Mucosa of descending colon (tissue), 3 donors: ENCODE measurements at regions not wholly inside any gene's neighbourhood (a gene's known extent, or its start where the extent isn't known, plus 50 kb on each side); places are given as distances from the start of the nearest gene placed in this dataset.

ENCODE experiments used
- ATAC-seq: fragments of 200-7000 bp; cut with Tn5 transposase; one replicate; pipeline ENCODE4 v1.9.1; 2020; ENCODE audit warnings: mild to moderate bottlenecking, moderate library complexity
- DNase-seq, 3 donors: peaks; one replicate each; pipeline ENCODE4 v3.0.0-alpha.2; 2020
- H3K36me3 ChIP-seq: fragments of 200-600 bp; one replicate; pipeline ENCODE4 v1.8.0; 2021; ENCODE audit warnings: low read depth, mild to moderate bottlenecking
- H3K4me1 ChIP-seq: fragments of 200-600 bp; one replicate; pipeline ENCODE4 v1.8.0; 2021; ENCODE audit warnings: low read depth, mild to moderate bottlenecking
- H3K4me3 ChIP-seq: fragments of 200-600 bp; one replicate; pipeline ENCODE4 v1.8.0; 2021; ENCODE audit warnings: mild to moderate bottlenecking
- H3K9me3 ChIP-seq: fragments of 200-600 bp; one replicate; pipeline ENCODE4 v1.8.0; 2021; ENCODE audit warnings: mild to moderate bottlenecking
- intact Hi-C, 2 donors: fragments of 100-400 bp; cut with DNase I in 1 of 2; cut with micrococcal nuclease in 1 of 2; formaldehyde crosslinking; loops; one replicate each; pipeline versions ENCODE4 v1.11.0 to v1.11.1; 2022; cut with DNase I, micrococcal nuclease
- TF ChIP-seq, protein P1 (sequence below): fragments of 200-600 bp; IDR thresholded peaks from one replicate; pipeline ENCODE4 v1.8.0; 2022; ENCODE audit warnings: antibody characterized with exemption, mild to moderate bottlenecking
- donor health status: DM: no; HTN: no; CAD: no; lungs with moderate emphysema.
- donor health status: DM: no; HTN: no; CAD: no.
- donor health status: DM: no; HTN: yes; CAD: no.

DNA sequence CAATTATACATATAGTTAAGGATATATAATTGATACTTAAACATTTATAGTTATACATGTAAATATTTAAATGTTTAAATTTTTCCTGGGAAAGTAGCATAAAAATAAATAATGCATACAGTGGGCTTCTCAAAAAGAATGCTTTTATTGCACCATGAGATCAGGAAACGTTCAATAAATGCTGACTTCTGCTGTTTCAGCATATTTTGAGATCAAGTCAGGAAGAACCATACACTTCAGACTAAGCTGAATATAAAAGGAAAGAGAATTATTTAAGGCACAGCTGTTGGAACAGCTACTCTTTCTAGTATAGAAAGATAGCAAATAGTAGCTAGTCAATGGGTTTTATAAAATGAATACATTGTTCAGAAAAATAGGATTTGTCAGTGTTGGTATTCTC is 1462.3 kb upstream of the CADM2 start:
- no peak for ATAC-seq
- Histone ChIP-seq H3K36me3 (no peaks in the 10 kb centered on the region), H3K4me3 (no peak overlapping the region), H3K4me1 (no peaks in the 10 kb centered on the region), H3K9me3 (peaks cover 6% of the 10 kb centered on the region)
- no peak for DNase-seq
- intact Hi-C loops: no loop called here
- TF ChIP-seq, protein P1, sequence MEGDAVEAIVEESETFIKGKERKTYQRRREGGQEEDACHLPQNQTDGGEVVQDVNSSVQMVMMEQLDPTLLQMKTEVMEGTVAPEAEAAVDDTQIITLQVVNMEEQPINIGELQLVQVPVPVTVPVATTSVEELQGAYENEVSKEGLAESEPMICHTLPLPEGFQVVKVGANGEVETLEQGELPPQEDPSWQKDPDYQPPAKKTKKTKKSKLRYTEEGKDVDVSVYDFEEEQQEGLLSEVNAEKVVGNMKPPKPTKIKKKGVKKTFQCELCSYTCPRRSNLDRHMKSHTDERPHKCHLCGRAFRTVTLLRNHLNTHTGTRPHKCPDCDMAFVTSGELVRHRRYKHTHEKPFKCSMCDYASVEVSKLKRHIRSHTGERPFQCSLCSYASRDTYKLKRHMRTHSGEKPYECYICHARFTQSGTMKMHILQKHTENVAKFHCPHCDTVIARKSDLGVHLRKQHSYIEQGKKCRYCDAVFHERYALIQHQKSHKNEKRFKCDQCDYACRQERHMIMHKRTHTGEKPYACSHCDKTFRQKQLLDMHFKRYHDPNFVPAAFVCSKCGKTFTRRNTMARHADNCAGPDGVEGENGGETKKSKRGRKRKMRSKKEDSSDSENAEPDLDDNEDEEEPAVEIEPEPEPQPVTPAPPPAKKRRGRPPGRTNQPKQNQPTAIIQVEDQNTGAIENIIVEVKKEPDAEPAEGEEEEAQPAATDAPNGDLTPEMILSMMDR: no peak

DNA sequence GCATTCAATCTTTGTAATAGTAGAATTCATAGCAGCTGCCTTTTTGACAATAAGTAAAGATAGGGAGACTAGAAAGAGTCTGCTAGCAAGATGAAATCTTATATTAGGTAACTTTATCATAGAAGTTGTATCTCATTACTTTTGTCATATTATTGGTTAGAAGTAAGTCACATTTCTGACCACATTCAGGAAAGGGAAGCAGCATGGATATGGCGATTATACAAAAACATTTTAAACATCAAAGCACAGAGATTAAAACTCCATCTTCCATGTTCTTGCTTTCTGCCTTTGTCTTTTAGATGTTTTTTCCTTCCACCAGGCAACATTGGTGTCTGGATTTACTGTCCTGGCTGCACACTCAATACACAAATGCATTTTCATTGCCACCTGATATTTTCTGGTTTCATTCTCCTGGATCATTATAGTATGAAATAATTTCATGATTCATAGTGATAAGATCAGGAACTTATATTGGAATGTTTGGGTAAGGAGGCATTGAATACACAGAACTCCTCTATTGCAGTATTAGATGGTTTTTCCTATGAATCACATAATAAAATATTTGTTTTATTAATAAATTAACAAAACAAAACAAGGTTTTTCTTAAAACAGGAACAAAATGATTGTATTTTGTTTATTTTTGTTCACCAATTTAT is 1460.3 kb upstream of the CADM2 start:
- DNase-seq (no peak), ATAC-seq (no peak)
- H3K9me3 ChIP-seq: peaks cover 23% of the 10 kb centered on the region
- H3K36me3 ChIP-seq: no peaks in the 10 kb centered on the region
- intact Hi-C loops: no loop called here
- H3K4me3 ChIP-seq: no peak overlapping the region
- H3K4me1 ChIP-seq: no peaks in the 10 kb centered on the region
- TF ChIP-seq, protein P1: no peak

DNA sequence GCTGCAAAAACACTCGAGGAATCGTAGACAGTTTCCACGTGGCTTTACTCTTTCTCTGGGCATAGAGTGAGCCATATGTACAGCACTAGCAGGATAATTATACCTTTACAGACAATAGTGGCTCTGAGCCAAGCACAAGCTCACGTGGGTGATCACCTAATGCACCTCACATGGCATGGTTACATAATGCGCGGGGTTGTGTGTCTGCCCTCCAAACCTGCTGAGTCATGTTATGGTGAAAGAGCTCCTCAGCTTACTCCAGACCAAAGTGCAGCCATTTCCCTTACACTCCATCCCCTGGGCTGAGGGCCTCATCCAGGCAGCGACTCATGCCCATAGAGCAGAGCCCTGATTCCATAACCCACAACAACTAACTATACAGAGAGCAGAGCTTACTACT is 1458.4 kb upstream of the CADM2 start:
- ATAC-seq (no peak), DNase-seq (no peak)
- TF ChIP-seq, protein P1: no peak
- intact Hi-C loops: no loop called here
- Histone ChIP-seq H3K4me1 (no peaks in the 10 kb centered on the region), H3K4me3 (no peak overlapping the region), H3K9me3 (peaks cover 33% of the 10 kb centered on the region), H3K36me3 (no peaks in the 10 kb centered on the region)

DNA sequence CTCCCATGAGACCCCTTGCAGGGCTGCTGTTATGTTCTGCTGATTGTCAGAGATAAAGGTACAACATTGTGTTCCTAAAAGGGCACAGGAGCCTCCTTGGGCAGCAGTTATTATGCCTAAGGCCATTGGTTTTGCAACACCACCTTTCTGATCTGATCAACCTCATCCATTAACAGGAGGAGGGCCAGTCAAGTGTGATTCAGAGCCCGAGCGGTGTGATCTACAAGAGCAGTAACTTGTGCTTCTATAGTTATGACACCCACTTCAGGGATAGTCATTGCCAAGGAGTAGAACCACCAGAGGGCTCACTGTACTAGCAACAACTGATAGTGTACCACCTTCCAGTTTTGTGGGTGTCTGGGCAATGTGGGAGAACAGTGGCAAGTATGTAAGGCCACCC is 1457.9 kb upstream of the CADM2 start:
- peaks cover 33% of the 10 kb centered on the region for H3K9me3 ChIP-seq
- H3K4me3 ChIP-seq: no peak overlapping the region
- no peak for DNase-seq
- intact Hi-C loops: no loop called here
- TF ChIP-seq, protein P1: no peak
- H3K36me3 ChIP-seq: no peaks in the 10 kb centered on the region
- ATAC-seq: no peak
- H3K4me1 ChIP-seq: no peaks in the 10 kb centered on the region

DNA sequence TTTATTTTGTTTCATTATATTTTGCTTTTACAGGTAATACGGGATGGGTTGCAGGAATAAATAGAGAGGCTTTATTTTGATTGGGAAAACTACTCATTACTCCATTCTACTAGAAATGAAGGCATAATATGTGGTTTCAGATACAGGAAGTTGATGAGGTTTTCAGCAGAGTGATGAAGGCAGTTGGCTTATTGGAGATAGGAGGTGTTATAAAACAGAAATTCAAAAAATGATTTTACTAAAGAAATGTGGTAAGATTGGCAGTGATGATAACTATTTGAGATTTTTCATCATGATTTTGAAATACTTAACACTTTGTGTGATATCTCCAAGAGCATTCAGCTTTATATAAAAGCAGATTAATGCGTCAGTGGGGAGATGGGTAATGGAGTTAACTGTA is 1445.7 kb upstream of the CADM2 start:
- ATAC-seq (no peak), DNase-seq (no peak)
- Histone ChIP-seq H3K9me3 (peaks cover 5% of the 10 kb centered on the region), H3K36me3 (no peaks in the 10 kb centered on the region), H3K4me1 (no peaks in the 10 kb centered on the region), H3K4me3 (no peak overlapping the region)
- TF ChIP-seq, protein P1: no peak
- intact Hi-C loops: no loop called here

DNA sequence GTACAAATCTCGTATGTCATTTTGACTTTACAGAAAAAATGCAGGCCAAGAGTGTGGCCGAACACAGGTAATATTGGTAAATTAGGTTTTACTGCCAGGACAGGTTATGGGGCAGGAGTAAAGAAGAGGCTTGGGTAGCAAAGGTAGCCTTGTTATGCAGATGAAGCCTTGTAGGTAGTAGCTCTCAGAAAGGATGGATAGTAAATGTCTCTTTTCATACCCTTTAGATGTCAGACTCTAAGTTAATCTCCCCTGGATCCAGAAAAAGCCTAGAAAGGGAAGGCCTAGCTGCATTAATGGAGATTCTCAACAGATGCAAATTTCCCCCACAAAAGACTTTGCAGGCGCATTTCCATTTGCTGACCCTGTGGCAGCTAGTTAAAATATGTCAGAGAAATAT is 1445.1 kb upstream of the CADM2 start:
- no peaks in the 10 kb centered on the region for H3K36me3 ChIP-seq
- no peaks in the 10 kb centered on the region for H3K4me1 ChIP-seq
- peaks cover 5% of the 10 kb centered on the region for H3K9me3 ChIP-seq
- ATAC-seq: no peak
- intact Hi-C loops: no loop called here
- TF ChIP-seq, protein P1: no peak
- no peak for DNase-seq
- H3K4me3 ChIP-seq: no peak overlapping the region
